ENCODE measurements at regions not wholly inside any gene's neighbourhood (a gene's known extent, or its start where the extent isn't known, plus 50 kb on each side); places are given as distances from the start of the nearest gene placed in this dataset.

GRCh38 chr2:84280873-84281272, 178.2 kb downstream of the SUCLG1 start:
- no peak for TF ChIP-seq CTCF (IDR thresholded peaks at IDR 0.05; ENCODE audit: poor library complexity)
- TF ChIP-seq EZH2 (IDR thresholded peaks at IDR 0.05; ENCODE audit: borderline replicate concordance) = no peak
